ENCODE measurements at regions not wholly inside any gene's neighbourhood (a gene's known extent, or its start where the extent isn't known, plus 50 kb on each side); places are given as distances from the start of the nearest gene placed in this dataset.
"Not testable (repeated sequence)": the region's sequence is repeated elsewhere in the genome, so short reads cannot be mapped to it uniquely, and the experiment has no call there.

DNA sequence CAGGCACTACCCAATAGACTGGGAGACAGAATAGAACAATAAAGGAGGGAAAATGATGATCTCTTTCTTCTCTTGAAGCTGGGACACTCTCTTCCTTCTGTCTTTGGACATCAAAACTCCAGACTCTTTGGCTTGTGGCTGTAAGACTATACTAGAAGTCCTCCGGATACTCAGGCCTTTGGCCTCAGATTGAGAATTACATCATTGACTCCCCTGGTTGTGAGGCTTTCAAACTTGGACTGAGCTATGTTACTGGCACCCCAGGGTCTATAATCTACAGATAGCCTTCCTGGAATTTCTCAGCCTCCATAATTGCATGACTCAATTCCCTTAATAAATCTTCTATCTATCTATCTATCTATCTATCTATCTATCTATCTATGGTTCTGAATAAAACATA is 294.2 kb upstream of the CT83 start:
- Mint-ChIP-seq H3K4me3 (no peak overlapping the region), H3K4me1 (ENCODE audit: unreplicated experiment) (no peaks in the 10 kb centered on the region)
- TF ChIP-seq, protein P1, sequence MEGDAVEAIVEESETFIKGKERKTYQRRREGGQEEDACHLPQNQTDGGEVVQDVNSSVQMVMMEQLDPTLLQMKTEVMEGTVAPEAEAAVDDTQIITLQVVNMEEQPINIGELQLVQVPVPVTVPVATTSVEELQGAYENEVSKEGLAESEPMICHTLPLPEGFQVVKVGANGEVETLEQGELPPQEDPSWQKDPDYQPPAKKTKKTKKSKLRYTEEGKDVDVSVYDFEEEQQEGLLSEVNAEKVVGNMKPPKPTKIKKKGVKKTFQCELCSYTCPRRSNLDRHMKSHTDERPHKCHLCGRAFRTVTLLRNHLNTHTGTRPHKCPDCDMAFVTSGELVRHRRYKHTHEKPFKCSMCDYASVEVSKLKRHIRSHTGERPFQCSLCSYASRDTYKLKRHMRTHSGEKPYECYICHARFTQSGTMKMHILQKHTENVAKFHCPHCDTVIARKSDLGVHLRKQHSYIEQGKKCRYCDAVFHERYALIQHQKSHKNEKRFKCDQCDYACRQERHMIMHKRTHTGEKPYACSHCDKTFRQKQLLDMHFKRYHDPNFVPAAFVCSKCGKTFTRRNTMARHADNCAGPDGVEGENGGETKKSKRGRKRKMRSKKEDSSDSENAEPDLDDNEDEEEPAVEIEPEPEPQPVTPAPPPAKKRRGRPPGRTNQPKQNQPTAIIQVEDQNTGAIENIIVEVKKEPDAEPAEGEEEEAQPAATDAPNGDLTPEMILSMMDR (conservative IDR thresholded peaks at IDR 0.05): no peak

DNA sequence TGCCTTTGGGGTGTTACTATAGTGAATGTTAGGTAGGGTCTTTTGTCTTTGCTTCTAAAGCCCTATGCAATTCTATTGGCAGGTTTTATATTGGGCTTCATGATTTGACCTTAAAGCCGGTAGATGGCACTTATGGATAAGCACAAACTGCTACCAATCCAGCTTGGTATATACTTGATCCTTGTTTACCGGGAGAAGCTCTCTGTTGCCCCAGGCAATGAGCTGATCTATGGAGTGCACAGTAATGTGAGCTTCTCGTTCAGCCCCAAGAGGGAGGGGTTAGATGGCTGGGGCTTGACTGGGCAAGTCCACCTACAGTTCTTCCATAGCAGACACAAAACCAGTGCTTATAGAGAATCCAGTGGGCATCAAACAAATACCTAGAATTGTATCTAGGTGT is 287.2 kb upstream of the CT83 start:
- no peak for DNase-seq (ENCODE audit: extremely low spot score, unreplicated experiment)
- Mint-ChIP-seq H3K4me1 (ENCODE audit: unreplicated experiment) (no peaks in the 10 kb centered on the region), H3K4me3 (no peak overlapping the region), H3K36me3 (no peaks in the 10 kb centered on the region), H3K27me3 (no peaks in the 10 kb centered on the region), H3K9me3 (no peaks in the 10 kb centered on the region), H3K27ac (peak overlapping the region; percentile 67)
- TF ChIP-seq, protein P1 (conservative IDR thresholded peaks at IDR 0.05): no peak

More for the DNA sequence above, 294.2 kb upstream of the CT83 start:
- no peak for DNase-seq (ENCODE audit: extremely low spot score, unreplicated experiment)
- no peaks in the 10 kb centered on the region for H3K9me3 Mint-ChIP-seq
- H3K36me3 Mint-ChIP-seq: no peaks in the 10 kb centered on the region
- H3K27ac Mint-ChIP-seq: no peak overlapping the region
- no peaks in the 10 kb centered on the region for H3K27me3 Mint-ChIP-seq

DNA sequence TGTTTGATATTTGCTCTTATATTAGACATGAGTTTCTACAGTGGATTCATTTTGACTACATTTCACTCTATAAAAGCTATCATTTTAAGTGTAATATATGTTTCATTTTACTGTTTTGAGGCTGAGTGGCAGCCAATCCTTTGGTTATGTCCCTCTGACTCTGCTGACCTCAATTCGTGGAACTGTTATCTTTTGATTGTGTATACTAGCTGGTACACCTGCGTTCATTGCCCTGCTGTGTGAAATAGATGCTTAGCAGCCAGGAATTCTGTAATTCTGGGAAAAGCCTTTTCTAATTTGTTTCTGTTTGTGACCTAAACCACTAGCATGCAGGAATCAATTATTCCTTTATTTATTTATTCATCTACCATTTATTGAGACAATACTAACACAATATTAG is 269.4 kb upstream of the CT83 start:
- H3K4me3 Mint-ChIP-seq: no peak overlapping the region
- no peaks in the 10 kb centered on the region for H3K9me3 Mint-ChIP-seq
- no peak for DNase-seq (ENCODE audit: extremely low spot score, unreplicated experiment)
- no peaks in the 10 kb centered on the region for H3K27me3 Mint-ChIP-seq
- H3K36me3 Mint-ChIP-seq: no peaks in the 10 kb centered on the region
- H3K27ac Mint-ChIP-seq: no peak overlapping the region
- H3K4me1 Mint-ChIP-seq (ENCODE audit: unreplicated experiment): no peaks in the 10 kb centered on the region
- TF ChIP-seq, protein P1 (conservative IDR thresholded peaks at IDR 0.05): no peak

DNA sequence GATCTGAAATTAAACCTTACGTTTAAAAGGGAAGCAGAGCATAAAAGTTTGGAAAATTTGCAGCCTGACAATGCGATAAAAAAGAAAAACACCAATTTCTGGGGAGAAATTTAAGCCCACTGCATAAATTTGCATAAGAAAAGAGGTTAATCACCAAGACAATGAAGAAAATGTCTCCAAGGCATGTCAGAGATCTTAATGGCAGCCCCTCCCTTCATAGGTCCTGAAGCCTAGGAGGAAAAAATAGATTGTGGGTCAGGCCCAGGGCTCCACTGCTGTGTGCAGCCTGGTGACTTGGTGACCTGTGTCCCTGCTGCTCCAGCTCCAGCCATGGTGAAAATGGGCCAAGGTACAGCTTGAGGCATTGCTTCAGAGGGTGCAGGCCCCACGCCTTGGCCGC is 264.0 kb upstream of the CT83 start:
- Mint-ChIP-seq H3K4me3 (no peak overlapping the region), H3K27ac (no peak overlapping the region), H3K27me3 (no peaks in the 10 kb centered on the region), H3K36me3 (no peaks in the 10 kb centered on the region), H3K9me3 (peaks cover 5% of the 10 kb centered on the region), H3K4me1 (ENCODE audit: unreplicated experiment) (no peaks in the 10 kb centered on the region)
- TF ChIP-seq, protein P1 (conservative IDR thresholded peaks at IDR 0.05): no peak
- DNase-seq (ENCODE audit: extremely low spot score, unreplicated experiment): no peak

DNA sequence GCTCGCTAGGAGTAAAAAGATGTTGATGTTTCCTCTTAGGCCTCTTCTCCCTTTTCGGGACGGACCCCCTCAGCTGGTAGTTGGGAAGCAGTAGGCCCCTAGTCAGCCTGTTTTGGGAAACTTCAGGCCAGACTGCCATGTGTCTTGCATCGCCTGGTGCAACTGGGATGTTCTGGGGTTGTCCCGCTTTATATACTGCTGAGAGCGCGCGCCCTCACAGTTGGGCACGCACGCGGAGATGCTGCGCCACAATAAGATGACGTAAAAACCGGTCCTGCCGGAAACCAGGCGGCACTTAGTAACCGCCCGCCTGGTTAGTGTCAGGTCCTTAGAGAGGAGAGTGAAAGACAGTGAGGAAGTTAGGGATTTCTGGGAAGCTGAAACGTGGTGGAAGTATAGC is 231.3 kb upstream of the CT83 start:
- Mint-ChIP-seq H3K4me1 (ENCODE audit: unreplicated experiment) (no peaks in the 10 kb centered on the region), H3K4me3 (no peak overlapping the region), H3K27ac (no peak overlapping the region), H3K9me3 (no peaks in the 10 kb centered on the region), H3K36me3 (no peaks in the 10 kb centered on the region), H3K27me3 (no peaks in the 10 kb centered on the region)
- TF ChIP-seq, protein P1 (conservative IDR thresholded peaks at IDR 0.05): no peak
- no peak for DNase-seq (ENCODE audit: extremely low spot score, unreplicated experiment)

DNA sequence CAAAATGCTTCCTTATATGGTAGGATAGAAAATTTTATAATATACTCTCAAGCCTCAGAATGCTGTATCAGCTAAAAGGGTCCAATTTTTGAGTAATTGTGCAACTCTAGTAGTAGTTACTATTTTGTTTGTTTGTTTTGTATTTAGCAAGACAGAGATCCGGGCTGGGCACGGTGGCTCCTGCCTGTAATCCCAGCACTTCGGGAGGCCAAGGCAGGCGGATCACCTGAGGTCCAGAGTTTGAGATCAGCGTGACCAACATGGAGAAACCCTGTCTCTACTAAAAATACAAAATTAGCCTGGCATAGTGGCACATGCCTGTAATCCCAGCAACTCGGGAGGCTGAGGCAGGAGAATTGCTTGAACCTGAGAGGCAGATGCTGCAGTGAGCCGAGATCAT is 216.8 kb upstream of the CT83 start:
- DNase-seq (ENCODE audit: extremely low spot score, unreplicated experiment); H3K27ac Mint-ChIP-seq; H3K36me3 Mint-ChIP-seq; H3K4me3 Mint-ChIP-seq; H3K9me3 Mint-ChIP-seq; H3K4me1 Mint-ChIP-seq (ENCODE audit: unreplicated experiment); H3K27me3 Mint-ChIP-seq: not testable (repeated sequence)

Data from type B pancreatic cell (in vitro differentiated cells).